Uterus (tissue), 2 donors: ENCODE measurements at regions not wholly inside any gene's neighbourhood (a gene's known extent, or its start where the extent isn't known, plus 50 kb on each side); places are given as distances from the start of the nearest gene placed in this dataset.

ENCODE experiments used
- CTCF ChIP-seq, 4 experiments: fragments of 200-600 bp in 2 of 4; fragments of 450-650 bp in 2 of 4; sonication (generic) in 2 of 4; IDR thresholded peaks; one replicate each; pipeline ENCODE4 v1.5.1; 2016 to 2019; ENCODE audit warnings: antibody characterized with exemption in 4 of 4, mild to moderate bottlenecking in 2 of 4, moderate library complexity in 1 of 4
- POLR2A ChIP-seq, 2 donors: fragments of 450-650 bp; IDR thresholded peaks; one replicate each; pipeline ENCODE4 v1.6.1; 2016; ENCODE audit warnings: antibody characterized with exemption in 2 of 2, mild to moderate bottlenecking in 1 of 2, moderate library complexity in 1 of 2

GRCh38 chr10:64973391-64973790, 1452.2 kb downstream of the REEP3 start:
- TF ChIP-seq POLR2A (IDR thresholded peaks at IDR 0.05), result no peak
- TF ChIP-seq CTCF (IDR thresholded peaks at IDR 0.05), result no peak
